Germinal center (tissue), 1 donor: ENCODE measurements at regions not wholly inside any gene's neighbourhood (a gene's known extent, or its start where the extent isn't known, plus 50 kb on each side); places are given as distances from the start of the nearest gene placed in this dataset.
"Not testable (repeated sequence)": the region's sequence is repeated elsewhere in the genome, so short reads cannot be mapped to it uniquely, and the experiment has no call there.

Experiments
- DNase-seq: peaks from one replicate; pipeline ENCODE4 v3.0.0; 2012; ENCODE audit warnings: mixed read lengths, low spot score

DNA sequence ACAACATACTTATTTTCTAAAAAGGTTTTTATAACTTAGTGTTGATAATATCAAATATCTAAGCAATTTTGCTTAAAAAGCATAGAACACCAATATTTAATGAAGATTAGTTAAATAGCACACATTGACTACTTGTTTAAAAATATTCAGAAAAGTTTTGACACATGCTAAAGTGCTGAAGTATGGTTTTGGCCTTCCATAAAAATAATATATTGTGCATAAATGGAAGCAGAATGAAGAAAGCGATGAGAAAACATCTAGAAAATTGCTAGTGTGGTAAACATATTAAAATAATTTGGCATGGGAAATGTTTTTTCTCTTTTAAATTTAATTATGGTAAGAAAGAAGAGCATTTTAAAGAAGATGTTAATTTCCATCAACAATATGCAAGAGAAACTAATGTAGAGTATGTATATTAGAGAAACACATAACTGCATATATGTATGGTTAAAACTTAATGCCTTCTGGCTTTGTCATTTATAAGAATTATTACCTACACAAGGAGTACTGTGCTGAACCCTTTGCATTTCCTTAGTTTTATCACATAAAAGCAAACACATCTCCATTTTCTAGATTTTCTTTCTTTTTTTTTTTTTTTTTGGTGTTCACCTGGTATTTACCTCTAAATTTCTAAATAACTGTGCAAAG, 921.0 kb upstream of the ADAMTS5 start:
- not testable (repeated sequence) for DNase-seq

DNA sequence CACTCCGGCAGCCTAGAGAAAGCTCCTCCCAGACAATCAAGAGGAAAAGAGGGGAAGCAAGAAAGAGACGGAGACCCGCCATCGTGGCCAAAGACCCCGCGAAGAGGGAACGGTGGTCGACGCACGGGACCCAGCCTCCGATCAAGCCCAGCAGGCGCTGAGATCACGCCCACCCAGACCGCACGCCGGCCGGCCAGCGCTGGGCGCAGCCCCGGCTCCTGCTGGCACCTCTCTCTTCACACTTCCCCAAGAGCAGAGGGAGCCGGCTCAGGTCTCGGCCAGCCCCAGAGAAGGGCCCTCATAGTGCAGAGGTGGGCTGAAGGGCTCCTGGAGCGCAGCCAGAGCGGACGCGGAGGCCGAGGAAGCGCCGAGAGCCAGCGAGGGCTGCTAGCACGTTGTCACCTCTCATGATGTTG, 918.4 kb upstream of the ADAMTS5 start:
- no peak for DNase-seq

DNA sequence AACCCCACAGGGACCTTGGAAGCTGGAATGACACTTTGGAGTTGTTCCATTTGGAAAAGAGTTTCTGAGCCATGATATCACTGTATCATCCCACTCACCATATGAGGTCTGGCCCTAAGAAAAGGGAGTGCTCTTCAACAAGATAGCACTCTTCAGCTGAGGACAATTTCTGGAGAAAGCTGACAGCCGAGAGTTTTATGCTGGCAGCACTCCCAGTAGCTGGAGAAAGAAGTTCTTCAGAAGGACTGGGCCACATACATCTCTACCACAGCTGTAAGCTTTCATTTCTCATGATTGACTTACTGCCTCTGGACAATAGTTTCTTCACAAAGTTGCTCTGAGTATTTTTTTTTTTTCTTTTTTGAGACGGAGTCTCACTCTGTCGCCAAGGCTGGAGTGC, 914.4 kb upstream of the ADAMTS5 start:
- not testable (repeated sequence) for DNase-seq

DNA sequence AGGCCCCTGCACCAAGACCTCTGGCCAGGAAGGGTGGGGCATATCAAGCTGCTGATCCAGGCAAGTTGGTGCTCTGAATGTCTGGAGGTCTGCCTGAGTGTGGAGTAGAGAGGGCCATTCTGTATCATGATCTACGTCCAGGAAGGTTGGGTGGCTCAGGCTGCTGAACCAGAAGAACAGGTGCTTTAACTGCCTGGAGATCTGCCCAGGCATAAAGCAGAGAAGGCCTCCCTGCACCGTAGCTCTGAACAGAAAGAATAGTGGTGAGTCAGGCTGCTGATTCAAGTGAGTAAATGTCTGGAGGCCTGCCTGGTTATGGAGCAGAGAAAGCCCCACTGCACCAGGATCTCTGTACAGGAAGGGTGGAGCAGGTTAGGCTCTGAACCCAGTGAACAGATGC, 905.5 kb upstream of the ADAMTS5 start:
- not testable (repeated sequence) for DNase-seq

DNA sequence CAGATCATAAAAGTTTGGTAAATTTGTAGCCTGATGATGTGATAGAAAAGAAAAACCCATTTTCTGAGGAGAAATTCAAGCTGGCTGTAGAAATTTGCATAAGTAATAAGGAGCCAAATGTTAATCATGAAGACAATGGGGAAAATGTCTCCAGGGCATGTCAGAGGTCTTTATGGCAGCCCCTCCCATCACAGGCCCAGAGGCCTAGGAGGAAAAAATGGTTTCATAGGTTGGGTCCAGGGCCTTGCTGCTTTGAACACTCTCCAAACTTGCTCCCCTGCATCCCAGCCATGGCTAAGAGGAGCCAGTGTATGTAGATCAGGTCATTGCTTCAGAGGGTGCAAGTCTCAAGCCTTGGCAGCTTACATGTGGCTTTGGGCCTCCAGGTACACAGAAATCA, 903.9 kb upstream of the ADAMTS5 start:
- not testable (repeated sequence) for DNase-seq

DNA sequence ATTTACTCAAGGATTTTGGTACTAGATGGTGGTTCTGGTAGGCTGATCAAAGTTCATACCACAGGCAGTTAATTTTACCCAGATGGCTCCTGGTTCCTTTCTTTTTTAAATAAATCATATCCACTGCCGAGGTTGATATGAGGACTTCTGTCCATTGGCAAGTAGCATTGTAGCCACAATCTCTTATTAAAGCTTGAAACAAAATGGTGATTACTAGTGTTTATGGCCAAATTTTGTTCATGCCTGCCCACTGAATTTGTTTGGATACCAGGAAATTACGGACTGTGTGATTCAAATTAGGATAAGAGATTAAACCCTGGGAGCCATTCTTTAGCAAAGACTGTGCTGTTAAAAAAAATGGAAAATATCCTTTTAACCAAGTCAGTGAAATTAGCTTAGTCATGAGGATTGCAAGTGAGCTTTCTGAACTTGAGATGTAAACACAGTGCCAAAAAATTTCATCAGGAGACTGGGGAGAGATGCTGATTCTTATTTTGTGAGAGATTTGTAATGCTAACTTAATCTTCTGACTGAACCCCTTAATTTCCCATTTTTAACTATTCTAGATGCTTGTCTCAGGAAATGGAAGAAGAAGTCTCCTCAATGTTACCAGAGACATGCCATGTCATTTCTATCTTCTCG, 893.5 kb upstream of the ADAMTS5 start:
- DNase-seq: not testable (repeated sequence)

DNA sequence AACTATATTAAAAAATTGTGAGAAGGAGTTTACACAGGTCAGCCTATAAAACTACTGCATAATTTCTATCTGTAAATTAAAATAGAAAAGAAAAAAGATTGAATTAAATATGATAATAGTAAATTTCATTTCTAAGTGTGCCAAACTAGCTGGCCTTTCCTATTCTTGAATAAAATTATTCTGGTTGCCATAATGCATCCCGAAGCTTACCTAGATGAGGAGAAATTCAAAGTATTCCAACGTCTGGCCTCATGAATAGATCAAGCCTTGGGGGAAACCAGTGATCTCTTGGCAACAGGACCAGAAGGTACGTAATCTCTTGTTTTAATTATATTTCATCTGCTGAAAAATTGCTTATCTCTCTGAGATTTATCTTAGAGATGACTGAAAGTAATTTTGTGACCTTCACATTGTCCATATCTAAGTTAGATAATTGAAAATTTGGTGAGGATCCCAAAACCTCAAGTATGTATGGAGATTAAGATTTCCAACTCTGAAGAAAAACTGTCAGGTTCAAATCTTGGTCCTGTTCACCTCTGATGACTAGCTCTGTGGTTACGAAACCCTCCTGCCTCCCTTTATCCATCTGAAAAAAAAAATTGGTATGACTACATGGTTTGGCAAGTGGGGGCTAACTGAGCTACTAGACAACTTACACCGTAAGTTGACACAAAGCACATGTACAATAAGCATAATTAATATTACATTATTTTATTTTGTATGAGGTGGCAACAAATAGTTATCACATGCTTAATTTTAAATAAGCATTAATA, 891.4 kb upstream of the ADAMTS5 start:
- DNase-seq: not testable (repeated sequence)

DNA sequence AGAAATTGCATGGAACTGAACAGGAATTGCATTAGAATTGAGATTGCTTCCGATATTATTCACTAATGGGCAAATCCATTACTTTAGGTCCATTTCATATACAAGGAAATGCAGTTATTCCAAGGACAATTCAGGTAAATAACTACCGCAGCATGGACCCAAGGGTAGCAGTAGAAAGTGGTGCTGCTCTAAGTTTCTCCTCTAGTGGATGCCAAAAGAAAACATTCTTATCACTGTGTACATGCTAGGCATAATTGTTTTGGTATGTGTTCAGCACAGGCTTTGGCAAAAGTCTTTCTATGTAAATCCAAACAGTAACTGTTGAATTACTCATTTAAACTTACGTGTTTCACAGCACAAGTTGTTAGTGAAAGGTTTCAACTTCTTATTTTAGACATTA, 890.1 kb upstream of the ADAMTS5 start:
- DNase-seq: not testable (repeated sequence)

DNA sequence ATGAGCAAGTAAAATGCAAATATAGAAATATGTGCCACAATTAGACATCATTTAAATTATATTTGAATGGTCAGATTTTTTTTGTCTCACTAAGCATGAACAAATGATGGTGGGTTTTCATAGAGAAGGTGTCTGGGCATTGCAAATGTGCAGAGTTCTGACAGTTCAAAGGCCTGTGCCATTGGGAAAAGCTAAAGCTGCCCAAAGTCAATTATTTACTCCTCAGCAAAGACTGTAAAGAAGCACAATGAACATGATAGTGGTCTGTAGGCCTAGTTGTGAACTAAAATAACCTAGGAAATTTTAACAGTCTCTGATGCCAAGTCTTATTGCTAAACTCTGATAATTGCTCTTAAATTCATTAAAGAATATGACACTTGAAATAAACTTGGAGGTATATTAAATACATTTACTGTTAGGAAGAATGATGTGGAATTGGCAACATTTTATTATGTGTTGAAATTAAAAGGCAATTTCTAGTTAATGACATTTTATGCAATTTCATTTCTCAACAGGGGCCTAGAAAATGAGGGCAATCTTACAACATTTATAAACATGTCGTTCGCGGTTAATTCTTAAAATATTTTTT, 874.3 kb upstream of the ADAMTS5 start:
- no peak for DNase-seq

DNA sequence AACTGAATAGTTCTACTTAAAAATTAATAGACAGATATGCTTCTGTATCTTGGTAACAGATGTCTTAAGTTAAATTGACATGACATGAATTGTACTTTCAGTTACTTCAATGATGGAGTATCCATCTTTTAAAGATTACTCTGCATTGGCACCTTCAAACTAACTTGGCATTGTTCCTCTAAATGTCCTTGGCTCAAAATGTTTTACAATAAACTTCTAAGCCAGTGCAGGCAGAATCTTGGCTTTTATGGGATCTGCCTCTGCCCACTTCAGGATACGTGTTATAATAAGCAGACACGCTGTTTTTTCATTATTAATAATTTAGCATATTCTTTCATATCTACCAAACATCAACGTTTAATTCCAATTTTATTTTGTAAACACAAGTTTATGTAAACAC, 873.4 kb upstream of the ADAMTS5 start:
- DNase-seq: no peak

DNA sequence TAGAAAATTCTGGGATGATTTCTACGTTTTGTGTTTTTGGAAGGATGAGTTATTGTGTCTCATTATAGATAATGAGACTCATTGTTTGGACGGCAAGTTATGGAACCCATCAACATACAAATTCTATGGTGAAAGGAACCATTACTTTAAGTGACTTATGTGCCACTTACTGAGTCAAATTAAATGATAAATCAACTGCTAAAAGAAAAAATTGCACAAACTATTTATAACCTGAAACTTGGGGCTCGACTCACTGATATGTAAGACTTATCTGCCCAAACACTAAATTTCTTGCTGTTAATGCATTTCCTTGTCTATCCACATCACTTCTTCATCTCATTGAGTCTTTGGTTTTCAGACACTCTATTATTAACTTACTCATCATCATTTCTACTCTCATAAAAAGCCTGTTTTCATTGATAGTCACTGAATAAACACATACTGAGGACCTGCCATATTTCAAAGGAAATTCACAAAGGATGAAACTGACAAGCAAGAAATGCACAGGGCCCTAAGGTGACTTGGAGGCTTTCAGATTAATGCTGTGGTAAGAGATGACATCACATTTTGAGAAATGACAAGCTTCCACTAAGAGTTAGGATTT, 872.7 kb upstream of the ADAMTS5 start:
- DNase-seq: no peak

DNA sequence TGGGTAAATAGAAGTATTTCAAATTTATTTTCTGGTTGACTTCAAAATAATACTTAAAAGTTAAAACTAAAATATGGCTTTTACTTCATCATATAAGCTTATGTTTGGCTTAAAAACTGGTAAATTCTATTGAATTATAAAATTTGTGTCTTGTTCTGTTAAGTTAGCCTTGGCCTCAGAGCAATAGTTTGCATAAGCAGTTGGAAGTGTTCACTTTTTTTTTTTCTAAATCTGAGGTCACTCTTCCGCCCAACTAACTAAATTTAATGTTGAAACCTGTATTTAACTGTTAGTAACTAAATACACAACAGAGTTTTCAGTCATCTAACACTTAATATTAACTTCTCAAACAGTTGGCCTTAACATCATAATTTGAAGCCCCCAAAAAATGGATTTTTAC, 871.7 kb upstream of the ADAMTS5 start:
- DNase-seq: no peak

DNA sequence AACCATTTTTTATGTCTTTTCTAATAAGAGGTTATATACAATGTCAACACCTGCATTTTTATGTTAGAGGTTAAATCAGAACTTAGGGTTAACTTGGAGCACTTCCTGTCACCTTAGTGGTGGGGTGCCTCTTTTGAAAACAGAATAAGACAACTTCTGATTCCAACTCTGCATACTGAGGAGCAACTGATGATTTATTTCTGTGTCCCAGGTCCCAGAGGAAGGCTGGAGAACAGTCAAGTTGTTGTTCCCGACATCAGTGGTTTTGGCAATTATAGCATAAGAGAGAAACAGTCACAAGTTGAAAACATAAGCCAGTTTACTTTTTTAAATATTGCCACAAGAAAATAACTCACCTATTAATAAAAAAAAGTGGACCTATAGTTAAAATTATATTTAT, 871.0 kb upstream of the ADAMTS5 start:
- DNase-seq: no peak

DNA sequence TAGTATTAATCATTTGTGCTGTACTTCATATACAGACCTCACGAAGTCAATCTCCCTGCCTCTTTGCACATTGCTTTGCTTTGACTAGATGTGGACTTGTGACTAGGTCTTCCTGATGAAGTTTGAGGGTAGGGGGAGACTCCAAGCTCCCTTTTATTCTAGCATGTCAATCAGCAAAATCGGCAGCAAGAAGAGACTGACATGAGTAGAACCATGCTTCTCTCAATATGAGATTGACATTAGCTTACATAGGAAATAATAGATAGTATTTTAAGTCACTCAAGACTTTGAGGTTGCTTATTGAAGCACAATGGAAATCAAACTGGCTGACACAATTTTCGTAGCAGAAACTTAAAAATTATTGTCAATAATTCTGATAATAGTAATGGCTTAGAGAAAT, 866.4 kb upstream of the ADAMTS5 start:
- no peak for DNase-seq

DNA sequence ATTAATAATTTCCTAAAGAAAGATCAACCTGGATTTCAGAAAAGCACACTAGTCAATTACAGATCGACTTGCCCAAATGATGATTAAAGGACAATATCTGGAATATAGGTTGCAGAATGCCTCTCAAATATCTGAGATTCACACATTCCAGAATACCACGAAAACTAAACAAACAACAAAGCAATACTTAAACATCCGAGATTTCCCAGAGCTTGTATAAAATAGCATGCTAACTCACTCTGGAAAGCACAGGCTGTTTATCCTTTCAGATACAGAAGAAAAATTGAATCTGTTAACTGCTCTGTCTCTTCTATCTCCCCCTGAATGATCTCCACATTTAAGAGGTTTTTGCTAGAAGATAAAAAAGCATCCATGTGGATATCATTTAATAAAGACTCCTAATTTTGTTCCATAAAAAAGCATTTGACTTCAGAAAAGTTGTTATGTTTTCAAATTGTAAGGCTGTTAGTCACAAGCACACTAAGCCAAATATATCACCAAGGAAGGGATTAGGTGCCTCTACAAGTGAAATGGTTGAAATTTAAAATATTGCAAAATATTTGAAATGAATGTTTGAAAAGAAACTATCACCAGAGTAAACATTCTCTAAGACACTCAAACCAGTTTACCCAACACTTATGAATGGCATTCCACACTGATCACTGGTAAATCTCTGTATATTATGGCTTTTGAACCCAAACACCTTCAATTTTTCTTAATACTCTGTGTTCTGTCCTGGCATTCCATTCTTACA, 865.1 kb upstream of the ADAMTS5 start:
- DNase-seq: no peak

DNA sequence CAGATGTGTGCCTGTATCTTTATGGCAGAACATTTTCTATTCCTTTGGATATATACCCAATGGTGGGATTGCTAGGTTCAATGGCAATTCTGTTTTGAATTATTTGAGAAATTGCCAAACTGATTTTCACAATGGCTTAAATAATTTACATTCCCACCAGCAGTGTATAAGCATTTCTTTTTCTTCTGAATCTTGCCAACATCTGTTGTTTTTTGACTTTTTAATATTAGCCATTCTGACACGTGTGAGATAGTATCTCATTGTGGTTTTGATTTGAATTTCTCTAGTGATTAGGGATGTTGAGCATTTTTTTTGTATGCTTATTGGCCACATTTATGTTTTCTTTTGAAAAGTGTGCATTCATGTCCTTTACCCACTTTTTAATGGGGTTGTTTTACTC, 864.3 kb upstream of the ADAMTS5 start:
- no peak for DNase-seq

DNA sequence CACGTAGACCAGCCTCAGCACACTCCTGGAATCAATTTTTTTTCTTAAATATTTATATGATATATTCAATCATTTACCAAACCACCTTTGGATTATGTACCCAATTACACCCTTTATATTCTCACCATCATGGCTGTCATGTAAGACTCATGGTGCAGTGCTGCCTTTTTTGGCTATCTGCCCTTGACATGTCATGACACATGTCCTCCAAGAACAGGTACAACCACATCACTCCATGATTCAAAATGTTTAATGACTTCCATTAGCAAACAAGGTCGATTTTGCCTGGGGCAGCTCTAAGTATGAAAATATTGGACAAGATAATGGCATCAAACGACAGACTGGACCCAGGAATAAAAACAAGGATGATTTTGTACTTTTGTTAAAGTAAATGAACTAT, 861.1 kb upstream of the ADAMTS5 start:
- DNase-seq: no peak

DNA sequence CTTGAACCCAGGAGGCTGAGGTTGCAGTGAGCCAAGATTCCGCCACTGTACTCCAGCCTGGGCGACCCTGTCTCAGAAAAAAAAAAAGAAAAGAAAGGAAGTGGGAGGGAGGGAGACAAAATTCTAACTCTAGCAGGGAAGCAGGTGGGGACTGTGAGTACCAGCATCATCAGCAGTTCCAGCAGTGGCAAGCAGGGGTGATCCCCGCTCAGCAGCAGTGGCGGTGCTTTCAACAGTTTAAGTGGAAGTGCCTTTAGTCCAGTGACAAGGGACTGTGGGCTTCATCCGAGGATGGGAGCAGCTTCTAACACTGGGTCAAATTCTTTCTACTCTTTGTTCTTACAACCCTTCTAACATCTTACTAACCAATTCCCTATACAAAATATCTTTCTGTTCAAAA, 858.1 kb upstream of the ADAMTS5 start:
- no peak for DNase-seq

DNA sequence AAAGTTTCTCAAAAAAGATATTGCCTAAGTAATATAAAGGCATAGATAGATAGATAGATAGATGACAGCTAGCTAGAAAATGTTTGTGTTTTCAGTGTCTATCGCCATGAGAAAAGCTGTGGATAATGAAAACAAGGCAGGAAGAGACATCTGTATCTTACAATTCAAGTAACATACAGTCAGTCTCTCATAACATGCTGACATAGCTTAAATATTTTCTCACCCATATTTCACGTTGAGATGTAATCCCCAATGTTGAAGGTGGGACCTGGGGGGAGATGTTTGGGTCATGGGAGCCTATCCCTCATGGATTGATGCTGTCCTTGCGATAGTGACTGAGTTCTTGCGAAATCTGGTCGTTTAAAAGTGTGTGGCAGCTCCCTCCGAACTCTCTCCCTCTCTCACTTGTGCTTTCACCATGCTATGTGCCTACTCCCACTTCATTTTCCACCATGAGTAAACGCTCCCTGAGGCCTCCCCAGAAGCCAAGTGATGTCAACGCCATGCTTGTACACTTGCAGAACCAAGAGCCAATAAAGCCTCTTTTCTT, 856.8 kb upstream of the ADAMTS5 start:
- no peak for DNase-seq

DNA sequence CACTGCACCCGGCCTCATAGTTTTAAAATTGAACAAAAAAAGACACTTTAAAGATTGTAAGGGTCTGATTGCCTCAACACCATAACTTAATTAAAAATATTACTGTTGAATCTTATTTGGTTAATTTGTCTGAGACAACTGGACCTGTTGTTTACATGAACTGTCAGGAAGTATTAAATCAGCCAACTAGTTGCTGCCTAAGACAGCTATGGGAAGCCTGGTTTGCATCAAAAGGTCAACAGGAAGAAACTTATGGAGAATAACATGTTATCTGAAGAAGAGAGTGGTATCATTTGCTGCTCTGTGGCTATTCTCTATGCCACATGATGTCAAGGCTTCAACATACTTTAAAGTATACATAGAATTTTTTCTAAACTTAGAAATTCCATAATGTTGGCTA, 853.5 kb upstream of the ADAMTS5 start:
- no peak for DNase-seq

DNA sequence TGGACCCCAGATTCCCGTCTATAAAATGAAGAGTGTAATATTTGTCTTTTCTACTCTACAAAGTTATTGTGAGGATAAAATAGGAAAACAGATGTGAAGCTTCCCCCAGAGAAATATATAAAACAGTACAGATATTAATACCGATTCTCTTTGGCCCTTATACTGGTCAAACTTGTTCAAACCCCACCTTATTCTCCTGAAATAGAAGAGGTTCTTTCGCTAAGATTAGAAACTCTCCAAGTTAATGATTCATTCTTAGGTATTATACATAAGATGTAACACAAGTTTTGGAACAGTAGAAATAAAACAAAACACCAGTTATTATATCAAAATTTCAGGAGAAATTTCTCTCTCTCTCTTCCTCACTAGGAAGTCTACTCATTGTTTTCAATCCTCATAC, 852.4 kb upstream of the ADAMTS5 start:
- no peak for DNase-seq
